ENCODE measurements at regions not wholly inside any gene's neighbourhood (a gene's known extent, or its start where the extent isn't known, plus 50 kb on each side); places are given as distances from the start of the nearest gene placed in this dataset.

DNA sequence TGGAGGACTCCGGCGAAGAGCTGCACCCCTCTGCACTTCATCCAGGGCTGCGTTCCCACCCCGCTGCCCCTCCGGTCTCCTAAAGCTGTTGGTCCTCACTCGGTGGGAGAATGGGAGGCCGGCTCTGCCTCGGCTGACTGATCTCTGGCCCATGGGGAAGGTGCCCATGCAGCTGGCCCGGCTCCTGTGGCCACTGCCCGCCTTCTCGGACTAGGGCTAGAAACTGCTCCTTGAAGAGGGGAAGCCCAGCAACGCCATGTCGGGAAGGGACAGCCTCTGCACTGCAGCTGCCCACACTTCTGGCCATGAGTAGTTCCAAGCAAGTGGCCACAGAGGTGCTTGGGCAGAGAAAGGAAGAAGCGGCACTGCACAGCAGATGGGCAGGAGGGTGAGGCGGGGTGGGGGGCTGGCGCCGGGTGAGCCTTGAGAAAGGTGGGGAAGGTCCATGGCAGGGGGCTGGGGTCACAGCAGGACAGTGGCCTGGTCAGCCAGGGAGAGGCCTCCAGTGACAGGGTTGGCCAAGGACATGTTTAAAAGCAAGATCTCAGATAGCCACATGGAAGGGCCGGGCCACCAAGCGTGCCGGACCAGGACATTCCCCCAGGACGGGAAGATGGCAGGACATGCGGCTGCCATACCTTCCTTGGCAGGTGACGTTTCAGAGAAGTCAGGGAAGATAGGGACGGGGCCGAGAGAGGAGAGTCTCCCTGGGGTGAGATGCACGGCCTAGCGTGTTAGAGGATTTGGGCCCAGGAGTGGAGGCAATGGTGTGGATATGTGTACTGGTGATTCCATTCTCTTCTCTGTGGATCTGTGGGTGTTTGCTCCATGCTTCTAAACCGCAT is 158.8 kb upstream of the HDAC4 start:
- TF ChIP-seq, protein P1, sequence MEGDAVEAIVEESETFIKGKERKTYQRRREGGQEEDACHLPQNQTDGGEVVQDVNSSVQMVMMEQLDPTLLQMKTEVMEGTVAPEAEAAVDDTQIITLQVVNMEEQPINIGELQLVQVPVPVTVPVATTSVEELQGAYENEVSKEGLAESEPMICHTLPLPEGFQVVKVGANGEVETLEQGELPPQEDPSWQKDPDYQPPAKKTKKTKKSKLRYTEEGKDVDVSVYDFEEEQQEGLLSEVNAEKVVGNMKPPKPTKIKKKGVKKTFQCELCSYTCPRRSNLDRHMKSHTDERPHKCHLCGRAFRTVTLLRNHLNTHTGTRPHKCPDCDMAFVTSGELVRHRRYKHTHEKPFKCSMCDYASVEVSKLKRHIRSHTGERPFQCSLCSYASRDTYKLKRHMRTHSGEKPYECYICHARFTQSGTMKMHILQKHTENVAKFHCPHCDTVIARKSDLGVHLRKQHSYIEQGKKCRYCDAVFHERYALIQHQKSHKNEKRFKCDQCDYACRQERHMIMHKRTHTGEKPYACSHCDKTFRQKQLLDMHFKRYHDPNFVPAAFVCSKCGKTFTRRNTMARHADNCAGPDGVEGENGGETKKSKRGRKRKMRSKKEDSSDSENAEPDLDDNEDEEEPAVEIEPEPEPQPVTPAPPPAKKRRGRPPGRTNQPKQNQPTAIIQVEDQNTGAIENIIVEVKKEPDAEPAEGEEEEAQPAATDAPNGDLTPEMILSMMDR (IDR thresholded peaks at IDR 0.05) = no peak
- TF ChIP-seq EP300 (IDR thresholded peaks at IDR 0.05) (no peak), POLR2A (IDR thresholded peaks at IDR 0.05) (no peak)

Data from tibial nerve (tissue), 4 donors.